Panc1 (cell line): ENCODE measurements at regions not wholly inside any gene's neighbourhood (a gene's known extent, or its start where the extent isn't known, plus 50 kb on each side); places are given as distances from the start of the nearest gene placed in this dataset.

Source experiments
- ATAC-seq: fragments of 200-7000 bp; cut with Tn5 transposase; 2 replicates; pipeline ENCODE4 v1.9.1; 2020; ENCODE audit warnings: mild to moderate bottlenecking, moderate library complexity
- BruUV-seq: library from RNA; stranded (reverse); fragments of 400-500 nt; replicated peaks from 2 replicates; lab custom pipeline; 2021; lab: Mats Ljungman, UMichigan
- CTCF ChIA-PET: fragments of 300-600 bp; sonication (Branson Sonifier 250); formaldehyde crosslinking; loops from one replicate; lab custom pipeline; 2022; ENCODE audit warnings: antibody characterized with exemption; lab: Charles Lee
- POLR2A ChIA-PET: fragments of 300-600 bp; sonication (Branson Sonifier 250); formaldehyde crosslinking; loops from one replicate; lab custom pipeline; 2022; ENCODE audit warnings: antibody characterized with exemption; lab: Charles Lee
- DNase-seq: peaks from one replicate; pipeline ENCODE4 v3.0.0-alpha.2; 2010; ENCODE audit warnings: low read depth, low spot score
- H3K27ac ChIP-seq: 2 replicates; pipeline ENCODE4 v1.5.1; 2011; ENCODE audit warnings: mild to moderate bottlenecking, low read length, inconsistent platforms
- H3K27me3 ChIP-seq: fragments of 200-500 bp; sonication (Bioruptor generic); 2 replicates; pipeline ENCODE4 v1.6.0; 2014; ENCODE audit warnings: low read length, inconsistent platforms; ENCODE audit not compliant: control insufficient read depth, insufficient read depth
- H3K36me3 ChIP-seq: fragments of 200-500 bp; sonication (Bioruptor generic); 2 replicates; pipeline ENCODE4 v1.5.1; 2014; ENCODE audit warnings: inconsistent platforms, mild to moderate bottlenecking, low read length, moderate library complexity; ENCODE audit not compliant: control insufficient read depth, insufficient read depth
- H3K4me1 ChIP-seq: 2 replicates; pipeline ENCODE4 v1.5.1; 2011; ENCODE audit warnings: inconsistent platforms, mild to moderate bottlenecking, low read length, moderate library complexity; ENCODE audit not compliant: control insufficient read depth, insufficient read depth
- H3K4me3 ChIP-seq, 2 experiments: 2 replicates each; pipeline ENCODE4 v1.5.1; 2011 to 2012; ENCODE audit warnings: low read depth in 2 of 2, low read length in 2 of 2, mild to moderate bottlenecking in 2 of 2, inconsistent platforms in 1 of 2, moderate library complexity in 1 of 2
- H3K9me3 ChIP-seq: fragments of 200-500 bp; sonication (Bioruptor generic); 2 replicates; pipeline ENCODE4 v1.5.1; 2014; ENCODE audit warnings: low read depth, mild to moderate bottlenecking, inconsistent platforms, low read length, moderate library complexity; ENCODE audit not compliant: control insufficient read depth, insufficient read depth
- POLR2AphosphoS5 ChIP-seq: IDR thresholded peaks from 2 replicates; pipeline ENCODE4 v1.6.1; 2012; ENCODE audit warnings: mild to moderate bottlenecking, low read depth, low read length, moderate library complexity
- SIN3A ChIP-seq: IDR thresholded peaks from 2 replicates; pipeline ENCODE4 v1.6.1; 2012; ENCODE audit warnings: low read depth, mild to moderate bottlenecking, low read length, moderate library complexity, borderline replicate concordance; ENCODE audit not compliant: insufficient read depth
- TCF7L2 ChIP-seq: IDR thresholded peaks from 2 replicates; pipeline ENCODE4 v1.6.1; 2011; ENCODE audit warnings: mild to moderate bottlenecking, low read depth, low read length, inconsistent platforms
- in situ Hi-C: cut with HindIII; loops from 2 replicates; pipeline ENCODE4 v1.10.0; 2016; ENCODE audit warnings: low sequenced_read_pairs, low pct_unique_long_range_greater_than_20kb
- intact Hi-C: fragments of 100-400 bp; cut with micrococcal nuclease; formaldehyde crosslinking; loops from one replicate; pipeline ENCODE4 v1.10.0; 2022; ENCODE audit not compliant: unreplicated experiment
- TF ChIP-seq, protein P1 (sequence below), 2 experiments: IDR thresholded peaks; 2 replicates each; pipeline ENCODE4 v1.6.1; 2011 to 2012; ENCODE audit warnings: low read depth in 2 of 2, control low read depth in 1 of 2, low read length in 1 of 2, mild to moderate bottlenecking in 1 of 2, moderate library complexity in 1 of 2; ENCODE audit not compliant: insufficient read depth in 1 of 2
- TF ChIP-seq, protein P2 (sequence below): fragments of 450-650 bp; IDR thresholded peaks from 2 replicates; pipeline ENCODE4 v1.5.1; 2017; ENCODE audit warnings: mild to moderate bottlenecking

DNA sequence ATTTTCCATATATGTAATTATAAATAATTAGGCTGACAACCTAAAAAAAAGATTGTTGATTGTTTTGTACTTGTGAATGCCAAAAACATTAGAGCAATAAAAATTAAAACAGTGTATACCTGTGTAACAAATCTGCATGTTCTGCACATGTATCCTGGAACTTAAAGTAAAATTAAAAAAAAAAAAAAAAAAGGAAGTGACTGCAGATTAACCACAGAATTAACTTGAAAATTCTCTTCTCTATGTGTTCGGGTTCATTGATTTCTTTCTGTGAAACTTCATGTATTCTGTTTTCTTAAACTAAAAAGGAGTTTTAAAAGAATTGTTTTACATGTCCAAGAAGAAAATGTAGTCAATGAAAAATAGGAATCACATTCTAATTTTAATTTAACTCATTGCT is 95.7 kb downstream of the FASLG start:
- BruUV-seq: no TSS peak
- no peaks in the 10 kb centered on the region for H3K36me3 ChIP-seq
- in situ Hi-C loops: no loop called here
- intact Hi-C loops: no loop called here
- H3K27ac ChIP-seq: no peak overlapping the region
- DNase-seq (no peak), ATAC-seq (no peak)
- ChIA-PET POLR2A (no interaction called here), CTCF (no interaction called here)
- H3K27me3 ChIP-seq: peaks cover 2% of the 10 kb centered on the region; the same call in 1 of the 2 replicates
- H3K9me3 ChIP-seq: no peaks in the 10 kb centered on the region
- H3K4me1 ChIP-seq: no peaks in the 10 kb centered on the region
- no peak overlapping the region for H3K4me3 ChIP-seq
- TF ChIP-seq, protein P1, sequence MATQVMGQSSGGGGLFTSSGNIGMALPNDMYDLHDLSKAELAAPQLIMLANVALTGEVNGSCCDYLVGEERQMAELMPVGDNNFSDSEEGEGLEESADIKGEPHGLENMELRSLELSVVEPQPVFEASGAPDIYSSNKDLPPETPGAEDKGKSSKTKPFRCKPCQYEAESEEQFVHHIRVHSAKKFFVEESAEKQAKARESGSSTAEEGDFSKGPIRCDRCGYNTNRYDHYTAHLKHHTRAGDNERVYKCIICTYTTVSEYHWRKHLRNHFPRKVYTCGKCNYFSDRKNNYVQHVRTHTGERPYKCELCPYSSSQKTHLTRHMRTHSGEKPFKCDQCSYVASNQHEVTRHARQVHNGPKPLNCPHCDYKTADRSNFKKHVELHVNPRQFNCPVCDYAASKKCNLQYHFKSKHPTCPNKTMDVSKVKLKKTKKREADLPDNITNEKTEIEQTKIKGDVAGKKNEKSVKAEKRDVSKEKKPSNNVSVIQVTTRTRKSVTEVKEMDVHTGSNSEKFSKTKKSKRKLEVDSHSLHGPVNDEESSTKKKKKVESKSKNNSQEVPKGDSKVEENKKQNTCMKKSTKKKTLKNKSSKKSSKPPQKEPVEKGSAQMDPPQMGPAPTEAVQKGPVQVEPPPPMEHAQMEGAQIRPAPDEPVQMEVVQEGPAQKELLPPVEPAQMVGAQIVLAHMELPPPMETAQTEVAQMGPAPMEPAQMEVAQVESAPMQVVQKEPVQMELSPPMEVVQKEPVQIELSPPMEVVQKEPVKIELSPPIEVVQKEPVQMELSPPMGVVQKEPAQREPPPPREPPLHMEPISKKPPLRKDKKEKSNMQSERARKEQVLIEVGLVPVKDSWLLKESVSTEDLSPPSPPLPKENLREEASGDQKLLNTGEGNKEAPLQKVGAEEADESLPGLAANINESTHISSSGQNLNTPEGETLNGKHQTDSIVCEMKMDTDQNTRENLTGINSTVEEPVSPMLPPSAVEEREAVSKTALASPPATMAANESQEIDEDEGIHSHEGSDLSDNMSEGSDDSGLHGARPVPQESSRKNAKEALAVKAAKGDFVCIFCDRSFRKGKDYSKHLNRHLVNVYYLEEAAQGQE (IDR thresholded peaks at IDR 0.05; ENCODE audit: insufficient read depth in 1 of 2, low read depth in 2 of 2, low read length in 1 of 2): no peak
- TF ChIP-seq SIN3A: no peak
- TF ChIP-seq POLR2AphosphoS5: no peak
- TF ChIP-seq TCF7L2: no peak
- TF ChIP-seq, protein P2, sequence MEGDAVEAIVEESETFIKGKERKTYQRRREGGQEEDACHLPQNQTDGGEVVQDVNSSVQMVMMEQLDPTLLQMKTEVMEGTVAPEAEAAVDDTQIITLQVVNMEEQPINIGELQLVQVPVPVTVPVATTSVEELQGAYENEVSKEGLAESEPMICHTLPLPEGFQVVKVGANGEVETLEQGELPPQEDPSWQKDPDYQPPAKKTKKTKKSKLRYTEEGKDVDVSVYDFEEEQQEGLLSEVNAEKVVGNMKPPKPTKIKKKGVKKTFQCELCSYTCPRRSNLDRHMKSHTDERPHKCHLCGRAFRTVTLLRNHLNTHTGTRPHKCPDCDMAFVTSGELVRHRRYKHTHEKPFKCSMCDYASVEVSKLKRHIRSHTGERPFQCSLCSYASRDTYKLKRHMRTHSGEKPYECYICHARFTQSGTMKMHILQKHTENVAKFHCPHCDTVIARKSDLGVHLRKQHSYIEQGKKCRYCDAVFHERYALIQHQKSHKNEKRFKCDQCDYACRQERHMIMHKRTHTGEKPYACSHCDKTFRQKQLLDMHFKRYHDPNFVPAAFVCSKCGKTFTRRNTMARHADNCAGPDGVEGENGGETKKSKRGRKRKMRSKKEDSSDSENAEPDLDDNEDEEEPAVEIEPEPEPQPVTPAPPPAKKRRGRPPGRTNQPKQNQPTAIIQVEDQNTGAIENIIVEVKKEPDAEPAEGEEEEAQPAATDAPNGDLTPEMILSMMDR: no peak

DNA sequence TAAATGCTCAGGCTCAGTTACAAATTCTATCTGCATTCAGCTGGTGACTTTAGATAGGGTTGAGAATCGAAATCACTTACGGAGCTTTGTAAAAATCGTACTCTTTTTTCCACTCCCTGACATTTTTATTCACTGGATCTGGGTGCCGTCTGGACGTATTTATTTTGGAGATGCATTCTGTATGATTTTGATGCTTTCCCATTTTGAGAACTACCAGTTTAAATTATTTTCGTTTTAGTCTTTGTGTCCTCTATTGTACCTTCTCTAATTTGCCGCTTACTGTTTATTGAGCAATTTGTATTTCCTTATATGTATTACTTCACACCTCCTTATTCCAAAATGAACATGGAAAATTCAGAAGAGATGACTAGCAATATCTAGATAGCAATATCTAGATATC is 96.2 kb downstream of the FASLG start:
- ChIA-PET POLR2A (no interaction called here), CTCF (no interaction called here)
- no peak overlapping the region for H3K4me3 ChIP-seq
- in situ Hi-C loops (no loop called here), intact Hi-C loops (no loop called here)
- H3K27me3 ChIP-seq: peaks cover 2% of the 10 kb centered on the region; the same call in 1 of the 2 replicates
- H3K27ac ChIP-seq: no peak overlapping the region
- no peak for ATAC-seq
- no peak for DNase-seq
- BruUV-seq: no TSS peak
- H3K9me3 ChIP-seq: no peaks in the 10 kb centered on the region
- H3K4me1 ChIP-seq: no peaks in the 10 kb centered on the region
- no peaks in the 10 kb centered on the region for H3K36me3 ChIP-seq
- TF ChIP-seq SIN3A: no peak
- TF ChIP-seq POLR2AphosphoS5: no peak
- no peak for TF ChIP-seq TCF7L2
- TF ChIP-seq, protein P2: no peak
- TF ChIP-seq, protein P1 (IDR thresholded peaks at IDR 0.05; ENCODE audit: insufficient read depth in 1 of 2, low read depth in 2 of 2, low read length in 1 of 2): no peak
